ENCODE measurements at regions not wholly inside any gene's neighbourhood (a gene's known extent, or its start where the extent isn't known, plus 50 kb on each side); places are given as distances from the start of the nearest gene placed in this dataset.

GRCh38 chr11:113634940-113635575 is 71.0 kb downstream of the TMPRSS5 start:
- DNase-seq (ENCODE audit: low spot score) (no peak), FAIRE-seq (no peak)

GRCh38 chr11:113632981-113633380 is 73.1 kb downstream of the TMPRSS5 start:
- FAIRE-seq (peak; percentile 86), DNase-seq (ENCODE audit: low spot score) (no peak)

GRCh38 chr11:113629562-113629961 is 76.5 kb downstream of the TMPRSS5 start:
- DNase-seq (ENCODE audit: low spot score) (no peak), FAIRE-seq (no peak)

GRCh38 chr11:113628912-113629311 is 77.2 kb downstream of the TMPRSS5 start:
- FAIRE-seq (no peak), DNase-seq (ENCODE audit: low spot score) (no peak)

GRCh38 chr11:113627946-113628345 is 78.2 kb downstream of the TMPRSS5 start:
- FAIRE-seq (no peak), DNase-seq (ENCODE audit: low spot score) (no peak)

GRCh38 chr11:113627297-113627696 is 78.8 kb downstream of the TMPRSS5 start:
- FAIRE-seq (no peak), DNase-seq (ENCODE audit: low spot score) (no peak)

- DNase-seq (ENCODE audit: low spot score) = no peak
- no peak for FAIRE-seq
These were observed 79.4 kb downstream of the TMPRSS5 start for GRCh38 chr11:113626736-113627135.

- no peak for FAIRE-seq
- DNase-seq (ENCODE audit: low spot score) = no peak
These were observed 83.0 kb downstream of the TMPRSS5 start for GRCh38 chr11:113623114-113623513.

- DNase-seq (ENCODE audit: low spot score) = peak; percentile 71
- peak; percentile 27 for FAIRE-seq
These were observed 87.7 kb downstream of the TMPRSS5 start for GRCh38 chr11:113618360-113618759.

- DNase-seq (ENCODE audit: low spot score) (no peak), FAIRE-seq (no peak)
These were observed 90.3 kb downstream of the TMPRSS5 start for GRCh38 chr11:113615773-113616172.

GRCh38 chr11:113615098-113615497 is 91.0 kb downstream of the TMPRSS5 start:
- DNase-seq (ENCODE audit: low spot score) (no peak), FAIRE-seq (no peak)

- FAIRE-seq (no peak), DNase-seq (ENCODE audit: low spot score) (no peak)
These were observed 92.0 kb downstream of the TMPRSS5 start for GRCh38 chr11:113614097-113614496.

- DNase-seq (ENCODE audit: low spot score) (no peak), FAIRE-seq (no peak)
These were observed 92.5 kb downstream of the TMPRSS5 start for GRCh38 chr11:113613619-113614018.

GRCh38 chr11:113604186-113604585 is 101.9 kb downstream of the TMPRSS5 start:
- DNase-seq (ENCODE audit: low spot score) (no peak), FAIRE-seq (no peak)

- FAIRE-seq (no peak), DNase-seq (ENCODE audit: low spot score) (no peak)
These were observed 102.6 kb downstream of the TMPRSS5 start for GRCh38 chr11:113603277-113604059.

GRCh38 chr11:113602483-113602882 is 103.6 kb downstream of the TMPRSS5 start:
- FAIRE-seq (no peak), DNase-seq (ENCODE audit: low spot score) (no peak)

- DNase-seq (ENCODE audit: low spot score) = no peak
- peak; percentile 68 for FAIRE-seq
These were observed 109.5 kb downstream of the TMPRSS5 start for GRCh38 chr11:113596658-113597057.

GRCh38 chr11:113595810-113596594 is 110.1 kb downstream of the TMPRSS5 start:
- FAIRE-seq (peak; percentile 42), DNase-seq (ENCODE audit: low spot score) (no peak)

- DNase-seq (ENCODE audit: low spot score) = peak; percentile 44
- peak; percentile 79 for FAIRE-seq
These were observed 112.3 kb downstream of the TMPRSS5 start for GRCh38 chr11:113593698-113594308.

GRCh38 chr11:113591117-113591516 is 115.0 kb downstream of the TMPRSS5 start:
- DNase-seq (ENCODE audit: low spot score) = no peak
- no peak for FAIRE-seq

- FAIRE-seq (no peak), DNase-seq (ENCODE audit: low spot score) (no peak)
These were observed 112.1 kb upstream of the DRD2 start for GRCh38 chr11:113587308-113587739.

- no peak for FAIRE-seq
- DNase-seq (ENCODE audit: low spot score) = no peak
These were observed 109.2 kb upstream of the DRD2 start for GRCh38 chr11:113584371-113584770.

Data from urothelium cell line (cell line).